ENCODE measurements at regions not wholly inside any gene's neighbourhood (a gene's known extent, or its start where the extent isn't known, plus 50 kb on each side); places are given as distances from the start of the nearest gene placed in this dataset.
A peak's percentile ranks its signal among the peaks of the same experiment; 100 is the strongest.

- DNase-seq = no peak
- TF ChIP-seq CTCF (IDR thresholded peaks at IDR 0.05) = no peak
- no peak for TF ChIP-seq POLR2A (IDR thresholded peaks at IDR 0.05)
- no peaks in the 10 kb centered on the region for H3K9me3 ChIP-seq
- no peaks in the 10 kb centered on the region for H3K27me3 ChIP-seq
- no peak overlapping the region for H3K27ac ChIP-seq
- peaks cover 0 to 32% (median under 1%) of the 10 kb centered on the region in 12 donors for H3K4me1 ChIP-seq
- peak in 1 of 4 donors; percentile 78 for ATAC-seq
- no peaks in the 10 kb centered on the region for H3K36me3 ChIP-seq
- intact Hi-C loops (cut with DNase I) = no loop called here
- no peak overlapping the region for H3K4me3 ChIP-seq
Measured at GRCh38 chr9:106718936-106719335, 144.0 kb upstream of the ZNF462 start.

DNA sequence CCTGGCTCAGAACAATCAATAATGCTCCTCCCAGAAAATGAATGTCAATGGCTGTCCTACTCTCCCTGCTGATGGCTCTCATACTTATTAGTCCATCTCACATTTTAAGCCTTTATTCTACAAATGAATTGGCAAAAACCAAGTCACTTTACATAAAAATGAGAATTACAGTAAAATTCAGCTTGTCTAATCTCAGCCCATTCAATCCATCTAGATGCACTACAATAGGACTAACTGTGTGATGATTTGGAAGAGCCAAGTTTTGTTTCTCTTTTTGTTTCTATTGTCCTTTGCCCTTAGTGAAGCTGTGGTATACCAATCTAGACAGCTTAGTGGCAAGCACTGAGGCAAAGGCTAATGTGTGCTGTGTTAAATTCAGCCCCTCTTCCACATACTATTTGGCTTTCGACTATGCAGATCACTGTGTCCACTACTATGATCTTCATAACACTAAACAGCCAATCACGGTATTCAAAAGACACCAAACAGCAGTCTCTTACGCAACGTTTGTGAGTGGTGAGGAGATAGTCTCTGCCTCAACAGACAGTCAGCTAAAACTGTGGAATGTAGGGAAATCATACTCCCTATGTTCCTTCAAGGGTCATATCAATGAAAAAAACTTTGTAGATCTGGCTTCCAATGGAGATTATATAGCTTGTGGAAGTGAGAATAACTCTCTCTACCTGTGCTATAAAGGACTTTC, 140.8 kb upstream of the ZNF462 start:
- peaks cover 0 to 39% (median 3%) of the 10 kb centered on the region in 12 donors for H3K4me1 ChIP-seq
- intact Hi-C loops (cut with DNase I) = loop anchor here in 3 of 10 donors (10.0 kb wide), 3 partner anchors 113 to 233 kb away; partner anchors contain the start of gene ZNF462 (in 1 of the 3)
- H3K27me3 ChIP-seq = no peaks in the 10 kb centered on the region
- DNase-seq (no peak), ATAC-seq (no peak)
- WGBS, 4 donors = 90 to 96% (median 93%) methylated on average over 4 of the region's 4 CpGs
- no peak for TF ChIP-seq POLR2A (IDR thresholded peaks at IDR 0.05)
- TF ChIP-seq CTCF (IDR thresholded peaks at IDR 0.05) = no peak
- H3K27ac ChIP-seq = no peak overlapping the region
- no peaks in the 10 kb centered on the region for H3K36me3 ChIP-seq
- H3K4me3 ChIP-seq = no peak overlapping the region
- no peaks in the 10 kb centered on the region for H3K9me3 ChIP-seq

- Histone ChIP-seq H3K36me3 (no peaks in the 10 kb centered on the region), H3K4me1 (peaks cover 0 to 38% (median 6%) of the 10 kb centered on the region in 12 donors), H3K9me3 (no peaks in the 10 kb centered on the region), H3K4me3 (no peak overlapping the region), H3K27me3 (no peaks in the 10 kb centered on the region), H3K27ac (no peak overlapping the region)
- intact Hi-C loops (cut with DNase I) = loop anchor here in 3 of 10 donors (10.0 kb wide), 3 partner anchors 111 to 231 kb away; partner anchors contain the start of gene ZNF462 (in 1 of the 3)
- ATAC-seq (no peak), DNase-seq (no peak)
- TF ChIP-seq POLR2A (IDR thresholded peaks at IDR 0.05) (no peak), CTCF (IDR thresholded peaks at IDR 0.05) (no peak)
Measured at GRCh38 chr9:106723926-106724325, 139.0 kb upstream of the ZNF462 start.

GRCh38 chr9:106724566-106724965, 138.4 kb upstream of the ZNF462 start:
- H3K9me3 ChIP-seq = no peaks in the 10 kb centered on the region
- H3K4me1 ChIP-seq = peaks cover 0 to 42% (median 6%) of the 10 kb centered on the region in 12 donors
- no peak overlapping the region for H3K27ac ChIP-seq
- intact Hi-C loops (cut with DNase I) = loop anchor here in 3 of 10 donors (10.0 kb wide), 3 partner anchors 110 to 230 kb away; partner anchors contain the start of gene ZNF462 (in 1 of the 3)
- DNase-seq (no peak), ATAC-seq (no peak)
- H3K4me3 ChIP-seq = no peak overlapping the region
- TF ChIP-seq CTCF (IDR thresholded peaks at IDR 0.05) (no peak), POLR2A (IDR thresholded peaks at IDR 0.05) (no peak)
- no peaks in the 10 kb centered on the region for H3K36me3 ChIP-seq
- 65 to 81% (median 71%) methylated on average over 2 of the region's 2 CpGs for WGBS, 4 donors
- no peaks in the 10 kb centered on the region for H3K27me3 ChIP-seq

Measured in heart left ventricle (tissue), 16 donors.